ENCODE measurements at regions not wholly inside any gene's neighbourhood (a gene's known extent, or its start where the extent isn't known, plus 50 kb on each side); places are given as distances from the start of the nearest gene placed in this dataset.

DNA sequence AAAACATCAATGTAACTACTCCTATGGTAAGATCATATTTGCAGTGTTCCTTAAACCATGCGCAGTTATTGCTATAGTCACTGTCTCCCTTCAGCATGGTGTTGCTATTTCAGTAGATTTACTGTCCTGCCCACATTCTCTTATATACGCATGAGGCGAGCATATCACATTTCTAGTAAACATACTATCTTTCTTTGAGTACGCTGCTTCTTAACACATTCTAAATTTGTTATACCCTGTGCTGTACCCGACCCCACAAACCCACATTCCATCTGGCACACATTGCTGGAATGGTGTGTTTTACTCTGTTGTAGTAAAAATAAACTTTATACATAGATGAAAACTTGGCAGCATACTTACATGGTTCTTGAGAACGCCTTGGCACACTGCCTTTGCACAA is 163.3 kb downstream of the QPCT start:
- no peak for ATAC-seq
- Mint-ChIP-seq H3K27ac (no peak overlapping the region), H3K27me3 (ENCODE audit: low read depth) (no peaks in the 10 kb centered on the region), H3K4me1 (peaks cover 21% of the 10 kb centered on the region), H3K9me3 (no peaks in the 10 kb centered on the region), H3K36me3 (no peaks in the 10 kb centered on the region), H3K4me3 (no peak overlapping the region)
- TF ChIP-seq, protein P1, sequence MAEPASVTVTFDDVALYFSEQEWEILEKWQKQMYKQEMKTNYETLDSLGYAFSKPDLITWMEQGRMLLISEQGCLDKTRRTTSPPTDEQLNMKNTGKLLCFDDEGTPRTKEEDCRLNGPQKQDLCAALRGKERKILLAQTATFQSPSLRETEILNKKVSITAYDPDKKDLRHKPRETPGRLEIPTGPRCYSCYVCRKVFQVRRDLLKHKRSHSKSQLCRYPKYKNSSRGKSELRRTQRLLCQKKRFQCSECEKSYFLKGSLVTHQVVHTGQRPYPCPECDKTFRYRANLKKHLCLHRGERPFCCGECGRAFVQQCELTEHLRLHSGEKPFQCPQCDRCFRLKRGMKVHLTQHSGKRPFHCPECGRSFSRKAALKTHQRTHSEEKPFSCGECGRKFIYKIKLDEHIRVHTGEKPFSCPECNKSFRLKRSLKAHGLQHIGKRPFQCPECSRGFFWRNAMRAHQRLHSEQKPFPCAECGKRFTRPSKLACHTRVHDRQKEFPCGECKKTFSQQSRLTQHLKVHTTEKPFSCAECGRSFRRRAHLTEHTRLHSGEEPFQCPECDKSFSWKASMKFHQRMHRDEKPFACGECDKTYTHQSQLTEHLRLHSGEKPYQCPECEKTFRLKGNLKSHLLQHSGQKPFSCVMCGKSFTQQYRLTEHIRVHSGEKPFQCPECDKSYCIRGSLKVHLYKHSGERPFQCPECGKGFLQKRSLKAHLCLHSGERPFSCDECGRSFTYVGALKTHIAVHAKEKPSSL (CRISPR knock-in tag; conservative IDR thresholded peaks at IDR 0.05) = no peak
- TF ChIP-seq CBFB (CRISPR knock-in tag; IDR thresholded peaks at IDR 0.05; ENCODE audit: low read depth) = no peak
- TF ChIP-seq, protein P2, sequence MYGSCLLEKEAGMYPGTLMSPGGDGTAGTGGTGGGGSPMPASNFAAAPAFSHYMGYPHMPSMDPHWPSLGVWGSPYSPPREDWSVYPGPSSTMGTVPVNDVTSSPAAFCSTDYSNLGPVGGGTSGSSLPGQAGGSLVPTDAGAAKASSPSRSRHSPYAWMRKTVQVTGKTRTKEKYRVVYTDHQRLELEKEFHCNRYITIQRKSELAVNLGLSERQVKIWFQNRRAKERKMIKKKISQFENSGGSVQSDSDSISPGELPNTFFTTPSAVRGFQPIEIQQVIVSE (CRISPR knock-in tag; IDR thresholded peaks at IDR 0.05; ENCODE audit: borderline replicate concordance) = no peak
- TF ChIP-seq, protein P3, sequence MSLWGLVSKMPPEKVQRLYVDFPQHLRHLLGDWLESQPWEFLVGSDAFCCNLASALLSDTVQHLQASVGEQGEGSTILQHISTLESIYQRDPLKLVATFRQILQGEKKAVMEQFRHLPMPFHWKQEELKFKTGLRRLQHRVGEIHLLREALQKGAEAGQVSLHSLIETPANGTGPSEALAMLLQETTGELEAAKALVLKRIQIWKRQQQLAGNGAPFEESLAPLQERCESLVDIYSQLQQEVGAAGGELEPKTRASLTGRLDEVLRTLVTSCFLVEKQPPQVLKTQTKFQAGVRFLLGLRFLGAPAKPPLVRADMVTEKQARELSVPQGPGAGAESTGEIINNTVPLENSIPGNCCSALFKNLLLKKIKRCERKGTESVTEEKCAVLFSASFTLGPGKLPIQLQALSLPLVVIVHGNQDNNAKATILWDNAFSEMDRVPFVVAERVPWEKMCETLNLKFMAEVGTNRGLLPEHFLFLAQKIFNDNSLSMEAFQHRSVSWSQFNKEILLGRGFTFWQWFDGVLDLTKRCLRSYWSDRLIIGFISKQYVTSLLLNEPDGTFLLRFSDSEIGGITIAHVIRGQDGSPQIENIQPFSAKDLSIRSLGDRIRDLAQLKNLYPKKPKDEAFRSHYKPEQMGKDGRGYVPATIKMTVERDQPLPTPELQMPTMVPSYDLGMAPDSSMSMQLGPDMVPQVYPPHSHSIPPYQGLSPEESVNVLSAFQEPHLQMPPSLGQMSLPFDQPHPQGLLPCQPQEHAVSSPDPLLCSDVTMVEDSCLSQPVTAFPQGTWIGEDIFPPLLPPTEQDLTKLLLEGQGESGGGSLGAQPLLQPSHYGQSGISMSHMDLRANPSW (CRISPR knock-in tag; conservative IDR thresholded peaks at IDR 0.05; ENCODE audit: low read depth) = no peak
- no peak for TF ChIP-seq E2F5 (CRISPR knock-in tag; IDR thresholded peaks at IDR 0.05)
- no peak for TF ChIP-seq FOXK1 (CRISPR knock-in tag; IDR thresholded peaks at IDR 0.05)
- no peak for TF ChIP-seq IRF2 (CRISPR knock-in tag; IDR thresholded peaks at IDR 0.05; ENCODE audit: borderline replicate concordance, low read depth)
- TF ChIP-seq, protein P4, sequence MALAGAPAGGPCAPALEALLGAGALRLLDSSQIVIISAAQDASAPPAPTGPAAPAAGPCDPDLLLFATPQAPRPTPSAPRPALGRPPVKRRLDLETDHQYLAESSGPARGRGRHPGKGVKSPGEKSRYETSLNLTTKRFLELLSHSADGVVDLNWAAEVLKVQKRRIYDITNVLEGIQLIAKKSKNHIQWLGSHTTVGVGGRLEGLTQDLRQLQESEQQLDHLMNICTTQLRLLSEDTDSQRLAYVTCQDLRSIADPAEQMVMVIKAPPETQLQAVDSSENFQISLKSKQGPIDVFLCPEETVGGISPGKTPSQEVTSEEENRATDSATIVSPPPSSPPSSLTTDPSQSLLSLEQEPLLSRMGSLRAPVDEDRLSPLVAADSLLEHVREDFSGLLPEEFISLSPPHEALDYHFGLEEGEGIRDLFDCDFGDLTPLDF (CRISPR knock-in tag; IDR thresholded peaks at IDR 0.05) = no peak
- no peak for TF ChIP-seq ZNF138 (CRISPR knock-in tag; conservative IDR thresholded peaks at IDR 0.05)
- no peak for TF ChIP-seq FOXJ3 (CRISPR knock-in tag; IDR thresholded peaks at IDR 0.05; ENCODE audit: borderline replicate concordance)
- no peak for TF ChIP-seq KAT7 (CRISPR knock-in tag; IDR thresholded peaks at IDR 0.05; ENCODE audit: borderline replicate concordance)
- TF ChIP-seq MYBL2 (CRISPR knock-in tag; IDR thresholded peaks at IDR 0.05) = no peak
- no peak for TF ChIP-seq ZBTB43 (CRISPR knock-in tag; IDR thresholded peaks at IDR 0.05)
- TF ChIP-seq ATF2 (CRISPR knock-in tag; IDR thresholded peaks at IDR 0.05; ENCODE audit: borderline replicate concordance, low read depth) = no peak
- TF ChIP-seq, protein P5, sequence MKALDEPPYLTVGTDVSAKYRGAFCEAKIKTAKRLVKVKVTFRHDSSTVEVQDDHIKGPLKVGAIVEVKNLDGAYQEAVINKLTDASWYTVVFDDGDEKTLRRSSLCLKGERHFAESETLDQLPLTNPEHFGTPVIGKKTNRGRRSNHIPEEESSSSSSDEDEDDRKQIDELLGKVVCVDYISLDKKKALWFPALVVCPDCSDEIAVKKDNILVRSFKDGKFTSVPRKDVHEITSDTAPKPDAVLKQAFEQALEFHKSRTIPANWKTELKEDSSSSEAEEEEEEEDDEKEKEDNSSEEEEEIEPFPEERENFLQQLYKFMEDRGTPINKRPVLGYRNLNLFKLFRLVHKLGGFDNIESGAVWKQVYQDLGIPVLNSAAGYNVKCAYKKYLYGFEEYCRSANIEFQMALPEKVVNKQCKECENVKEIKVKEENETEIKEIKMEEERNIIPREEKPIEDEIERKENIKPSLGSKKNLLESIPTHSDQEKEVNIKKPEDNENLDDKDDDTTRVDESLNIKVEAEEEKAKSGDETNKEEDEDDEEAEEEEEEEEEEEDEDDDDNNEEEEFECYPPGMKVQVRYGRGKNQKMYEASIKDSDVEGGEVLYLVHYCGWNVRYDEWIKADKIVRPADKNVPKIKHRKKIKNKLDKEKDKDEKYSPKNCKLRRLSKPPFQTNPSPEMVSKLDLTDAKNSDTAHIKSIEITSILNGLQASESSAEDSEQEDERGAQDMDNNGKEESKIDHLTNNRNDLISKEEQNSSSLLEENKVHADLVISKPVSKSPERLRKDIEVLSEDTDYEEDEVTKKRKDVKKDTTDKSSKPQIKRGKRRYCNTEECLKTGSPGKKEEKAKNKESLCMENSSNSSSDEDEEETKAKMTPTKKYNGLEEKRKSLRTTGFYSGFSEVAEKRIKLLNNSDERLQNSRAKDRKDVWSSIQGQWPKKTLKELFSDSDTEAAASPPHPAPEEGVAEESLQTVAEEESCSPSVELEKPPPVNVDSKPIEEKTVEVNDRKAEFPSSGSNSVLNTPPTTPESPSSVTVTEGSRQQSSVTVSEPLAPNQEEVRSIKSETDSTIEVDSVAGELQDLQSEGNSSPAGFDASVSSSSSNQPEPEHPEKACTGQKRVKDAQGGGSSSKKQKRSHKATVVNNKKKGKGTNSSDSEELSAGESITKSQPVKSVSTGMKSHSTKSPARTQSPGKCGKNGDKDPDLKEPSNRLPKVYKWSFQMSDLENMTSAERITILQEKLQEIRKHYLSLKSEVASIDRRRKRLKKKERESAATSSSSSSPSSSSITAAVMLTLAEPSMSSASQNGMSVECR (CRISPR knock-in tag; IDR thresholded peaks at IDR 0.05; ENCODE audit: borderline replicate concordance) = no peak
- no peak for DNase-seq (ENCODE audit: low spot score)
- POLR2A ChIA-PET = interaction anchor here (0.6 kb wide), 1 partner anchor 1254 kb away, joined by 4 read pairs; no protein-coding TSS in a partner anchor
- CTCF ChIA-PET = interaction anchor here (1.1 to 1.3 kb wide), 2 partner anchors 93 to 370 kb away, joined by 3 read pairs; no protein-coding TSS in a partner anchor

Measured in WTC11 (cell line).